HG03196 (cell line): ENCODE measurements at regions not wholly inside any gene's neighbourhood (a gene's known extent, or its start where the extent isn't known, plus 50 kb on each side); places are given as distances from the start of the nearest gene placed in this dataset.
"Not testable (repeated sequence)": the region's sequence is repeated elsewhere in the genome, so short reads cannot be mapped to it uniquely, and the experiment has no call there.

Experiments
- ATAC-seq: cut with Tn5 transposase; IDR thresholded peaks from one replicate; pipeline ENCODE4 v1.9.1; 2021; ENCODE audit not compliant: unreplicated experiment

DNA sequence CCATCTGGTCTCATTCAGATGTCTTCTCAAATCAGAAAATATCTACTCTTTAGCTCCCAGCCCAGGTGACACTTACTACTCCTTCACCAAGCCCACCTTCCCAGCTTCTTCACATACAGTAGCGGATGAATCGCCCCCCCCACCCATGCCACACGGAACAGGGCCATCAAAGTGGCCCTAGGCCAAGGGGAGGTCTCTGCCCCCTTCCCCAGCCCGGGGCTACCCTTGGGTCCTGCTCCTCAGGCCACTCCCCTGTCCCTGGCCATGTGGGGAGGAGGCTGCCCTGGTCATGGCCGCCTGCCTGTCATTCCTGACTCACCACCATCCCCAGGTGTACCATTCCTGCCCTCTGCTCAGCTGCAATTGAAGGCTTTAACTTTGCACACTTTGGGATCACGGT, 142.8 kb downstream of the NECTIN1 start:
- no peak for ATAC-seq

DNA sequence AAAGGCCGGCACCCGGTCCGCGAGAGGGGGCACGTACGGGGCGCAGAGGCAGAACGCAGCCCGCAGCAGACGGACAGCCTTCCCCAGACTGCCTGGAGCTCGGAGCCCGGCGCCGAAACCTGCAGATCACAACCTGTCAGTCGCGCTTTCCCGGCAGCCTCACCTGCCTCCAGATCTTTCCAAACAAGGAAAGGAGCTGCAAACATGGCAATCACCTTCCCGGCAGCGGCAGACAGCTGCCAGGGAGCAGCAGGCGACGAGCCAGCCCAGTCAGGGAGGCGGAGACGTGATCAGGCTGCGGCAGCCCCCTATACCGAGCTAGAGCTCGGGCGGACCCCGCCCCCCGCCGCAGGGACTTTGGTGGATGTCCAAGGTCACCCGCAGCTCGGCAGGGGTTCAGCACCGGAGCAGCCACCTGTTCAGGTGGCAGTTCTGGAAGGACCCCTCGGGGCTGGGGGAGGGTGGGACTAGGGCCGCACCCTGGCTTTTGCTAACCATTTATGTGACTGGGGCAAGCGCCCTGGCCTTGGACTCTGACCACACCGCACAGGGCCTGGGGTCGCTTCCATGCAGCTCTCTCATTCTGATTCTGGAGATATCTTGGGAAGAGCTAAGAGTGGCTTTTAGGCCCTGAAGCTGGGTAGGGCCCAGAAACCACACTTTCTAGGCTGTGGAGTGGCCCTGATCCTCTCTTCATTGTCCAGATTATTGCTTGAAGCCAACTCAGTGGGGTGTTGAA, 143.8 kb downstream of the NECTIN1 start:
- no peak for ATAC-seq

DNA sequence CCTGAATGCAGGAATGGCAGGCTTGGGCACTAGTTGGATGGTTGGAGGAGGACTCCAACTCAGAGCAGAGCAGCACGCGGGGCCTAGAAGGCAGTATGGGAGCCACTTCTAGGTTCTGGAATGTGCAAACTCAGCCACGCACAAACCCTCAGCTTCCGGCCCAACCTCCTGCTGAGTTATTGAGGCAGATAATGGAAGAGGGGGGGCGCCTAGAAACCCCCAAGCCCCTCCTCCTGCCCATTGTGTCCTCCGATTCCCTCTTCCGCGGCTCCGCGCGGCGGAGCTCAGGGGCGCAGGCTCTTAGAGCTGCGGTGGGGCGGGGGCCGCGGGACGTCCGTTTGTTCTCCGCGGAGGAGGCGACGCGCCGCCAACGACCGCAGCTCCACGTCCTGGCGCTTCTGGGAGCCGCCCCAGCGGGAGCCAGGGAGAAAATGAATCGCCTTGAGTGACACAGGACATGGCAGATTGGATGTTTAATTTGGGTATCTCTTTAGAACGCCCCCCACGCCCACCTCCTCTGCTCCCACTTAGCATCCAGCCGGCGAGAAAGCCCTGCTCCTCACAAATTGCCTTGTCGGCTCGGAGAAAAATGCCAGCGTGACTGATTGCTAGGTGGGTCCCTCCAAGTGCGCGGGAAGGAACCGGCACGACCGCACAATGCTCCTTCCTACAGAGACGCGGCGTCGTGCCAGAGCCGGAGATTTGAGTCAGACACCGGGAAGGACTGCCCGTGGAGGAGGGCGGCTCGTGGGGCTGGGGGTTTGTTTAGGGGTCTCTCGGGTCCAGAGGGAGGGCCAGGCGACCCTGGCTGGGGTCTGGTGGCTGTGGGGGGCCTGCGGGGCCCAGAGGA, 144.6 kb downstream of the NECTIN1 start:
- no peak for ATAC-seq

DNA sequence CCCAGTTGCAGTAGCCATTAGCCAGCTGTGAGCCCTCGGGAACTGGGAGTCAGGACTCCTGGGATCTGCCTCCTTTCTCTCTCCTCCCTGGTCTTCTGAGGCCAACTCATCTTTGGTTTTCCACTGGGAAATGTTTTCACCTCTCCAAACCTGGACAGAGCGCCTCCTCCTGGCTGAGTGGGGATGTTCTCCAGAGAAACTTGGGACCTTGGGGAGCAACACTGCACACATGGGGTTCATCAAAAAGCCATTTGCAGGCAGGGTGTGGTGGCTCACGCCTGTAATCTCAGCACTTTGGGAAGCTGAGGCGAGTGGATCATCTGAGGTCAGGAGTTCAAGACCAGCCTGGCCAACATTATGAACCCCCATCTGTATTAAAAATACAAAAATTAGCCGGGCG, 145.4 kb downstream of the NECTIN1 start:
- ATAC-seq, result no peak

DNA sequence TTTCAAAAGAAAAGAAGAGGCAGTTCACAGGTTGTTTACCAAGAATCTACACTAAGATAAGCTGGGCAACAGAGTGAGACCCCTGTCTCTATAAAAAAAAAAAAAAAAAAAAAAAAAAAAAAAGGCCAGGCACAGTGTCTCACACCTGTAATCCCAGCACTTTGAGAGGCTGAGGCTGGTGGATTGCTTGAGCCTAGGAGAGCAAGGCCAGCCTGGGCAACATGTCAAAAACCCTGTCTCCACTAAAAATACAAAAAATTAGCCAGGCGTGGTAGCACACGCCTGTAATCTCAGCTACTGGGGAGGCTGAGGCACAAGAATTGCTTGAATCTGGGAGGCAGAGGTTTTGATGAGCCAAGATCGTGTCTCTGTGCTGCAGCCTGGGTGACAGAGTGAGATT, 147.6 kb downstream of the NECTIN1 start:
- not testable (repeated sequence) for ATAC-seq

DNA sequence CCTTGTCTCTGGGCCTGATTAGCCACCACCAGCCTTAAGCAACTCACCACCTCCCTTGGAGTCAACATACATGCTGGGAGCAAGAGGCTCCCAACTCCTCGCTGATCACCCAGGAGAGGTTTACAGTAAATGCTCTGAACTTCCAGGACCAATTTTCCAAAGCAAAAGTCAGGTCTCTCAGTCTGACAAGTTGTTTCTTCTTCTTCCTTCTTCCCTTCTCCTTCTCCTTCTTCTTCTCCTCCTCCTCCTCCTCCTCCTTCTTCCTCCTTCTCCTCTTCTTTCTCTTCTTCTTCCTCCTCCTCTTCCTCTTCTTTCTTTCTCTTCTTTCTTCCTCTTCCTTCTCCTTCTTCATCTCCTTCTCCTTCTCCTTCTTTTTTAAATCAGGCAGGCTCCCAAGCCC, 148.2 kb downstream of the NECTIN1 start:
- no peak for ATAC-seq

DNA sequence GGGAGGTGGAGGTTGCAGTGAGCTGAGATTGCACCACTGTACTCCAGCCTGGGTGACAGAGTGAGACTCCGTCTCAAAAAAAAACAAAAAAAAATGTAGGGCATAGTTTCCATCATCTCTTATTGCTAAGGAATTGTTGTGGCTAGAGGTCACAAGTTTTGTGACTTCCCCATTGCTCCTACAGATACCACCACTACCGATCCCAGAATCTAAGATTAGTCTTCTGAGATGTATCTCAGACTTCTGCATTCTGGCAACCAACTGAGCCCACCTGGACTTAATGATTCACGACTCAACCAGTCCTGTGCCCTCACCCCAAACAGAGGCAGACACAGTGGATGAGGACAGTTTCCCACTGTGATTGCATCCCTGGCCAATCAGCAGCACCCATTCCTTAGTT, 148.9 kb downstream of the NECTIN1 start:
- ATAC-seq, result no peak

DNA sequence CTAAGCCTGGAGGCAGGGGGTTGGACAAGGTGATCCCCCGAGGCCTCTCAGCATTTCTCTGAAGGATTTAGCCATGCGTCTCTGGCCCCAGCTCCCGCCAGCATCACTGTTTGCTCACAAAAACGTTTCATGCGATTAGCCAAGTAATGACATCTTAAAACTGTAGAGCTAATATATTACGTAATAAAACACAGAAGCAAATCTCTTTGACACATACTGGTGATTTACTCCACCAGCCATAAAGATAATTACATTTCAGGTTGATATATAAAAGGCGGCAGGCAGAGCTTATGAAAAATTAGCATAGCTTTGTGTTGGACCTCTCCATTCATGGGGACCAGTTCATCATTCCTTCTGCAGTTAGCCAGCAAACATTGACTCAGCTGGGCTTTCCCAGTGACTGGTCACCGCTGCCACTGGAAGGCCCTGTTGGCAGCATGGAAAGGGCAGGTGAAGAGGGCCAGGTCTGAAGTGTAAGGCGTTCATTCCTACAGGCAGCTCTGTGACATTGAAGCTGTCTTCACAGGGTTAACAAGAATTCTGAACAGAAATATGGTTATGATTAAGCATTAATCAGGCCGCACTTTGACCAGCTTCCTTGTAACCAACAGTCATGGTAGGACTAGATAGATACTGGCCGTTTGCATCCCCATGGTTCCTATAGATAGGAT, 150.3 kb downstream of the NECTIN1 start:
- ATAC-seq, result no peak

DNA sequence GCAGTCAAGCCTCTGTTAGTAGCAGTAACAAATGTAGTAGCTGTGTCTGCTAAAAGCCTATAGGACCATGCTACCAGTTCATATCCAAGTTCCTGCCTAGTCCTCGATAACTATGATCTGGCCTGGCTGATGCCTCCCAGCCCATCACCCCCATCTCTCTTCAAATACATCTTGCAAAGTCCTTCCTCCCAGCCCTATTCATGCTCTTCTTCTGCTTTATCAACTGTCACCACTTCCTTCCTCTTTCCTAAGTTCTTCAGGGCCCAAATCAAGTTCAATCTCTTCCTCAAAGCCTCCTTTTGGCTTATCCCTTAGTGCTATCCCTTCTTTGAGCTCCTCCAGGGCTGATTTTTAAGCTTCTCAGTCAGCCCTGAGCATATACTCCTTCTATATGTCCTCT, 150.9 kb upstream of the THY1 start:
- ATAC-seq, result no peak

DNA sequence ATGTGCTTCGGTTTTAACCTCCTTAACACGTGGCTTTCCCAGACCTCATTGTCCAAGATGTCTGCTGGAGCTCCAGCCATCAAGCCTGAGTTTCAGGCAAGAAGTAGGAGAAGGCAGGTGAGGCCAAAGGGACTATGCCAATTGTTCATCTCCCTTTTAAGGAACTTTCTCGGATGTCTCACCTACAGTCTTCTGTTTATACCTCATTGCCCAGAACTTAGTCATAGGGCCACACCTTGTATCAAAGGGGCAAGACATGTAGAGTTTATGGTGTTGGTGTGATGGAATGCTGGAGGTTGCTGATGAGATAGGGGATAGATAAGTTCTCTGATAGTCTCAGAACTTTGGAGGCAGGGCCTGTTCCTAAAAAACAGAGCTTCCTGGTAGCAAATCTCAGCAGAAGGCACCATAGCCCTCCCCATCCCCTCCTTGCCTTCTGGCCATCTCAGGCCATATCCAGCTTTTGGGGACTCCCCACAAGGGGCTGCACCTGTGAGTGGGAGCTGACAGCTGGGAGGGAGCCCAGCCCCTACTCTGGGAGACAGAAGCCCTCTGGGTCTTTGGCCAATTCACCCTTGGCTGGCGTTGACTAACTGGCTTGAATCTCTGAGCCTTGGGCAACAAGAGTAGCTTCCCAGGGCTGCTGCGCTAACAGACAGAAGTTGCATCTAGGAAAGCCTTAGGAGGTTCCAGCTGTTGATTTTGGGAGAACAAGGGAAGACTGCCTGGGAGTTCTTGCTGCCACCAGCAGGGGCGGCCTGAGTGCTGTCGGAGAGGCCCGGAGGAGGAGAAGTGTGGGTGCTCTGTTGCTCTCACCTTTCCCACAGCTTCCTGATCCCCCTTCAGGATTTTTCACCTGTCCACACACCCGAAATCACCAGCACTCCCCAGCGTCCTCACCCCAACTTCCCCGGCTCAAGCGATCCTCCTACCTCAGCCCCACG, 149.8 kb upstream of the THY1 start:
- no peak for ATAC-seq

DNA sequence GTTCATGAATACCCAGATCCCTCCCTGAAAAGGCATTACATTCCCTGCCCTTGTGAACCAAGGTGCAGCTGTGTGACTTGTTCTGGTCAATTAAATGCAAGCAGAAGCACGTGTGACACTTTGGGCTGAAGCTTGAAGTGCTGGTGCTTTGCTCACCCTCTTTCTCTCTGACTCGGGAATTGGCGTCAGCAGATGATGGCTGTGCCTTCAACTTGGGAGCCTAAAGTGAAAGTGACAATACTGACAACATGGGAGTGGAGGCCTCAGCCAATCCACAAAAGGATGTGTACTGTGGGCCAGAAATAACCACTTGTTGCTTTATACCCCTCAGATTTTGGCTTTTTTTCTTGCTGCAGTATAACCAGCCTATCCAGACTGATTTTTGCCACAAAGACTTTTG, 148.3 kb upstream of the THY1 start:
- no peak for ATAC-seq

DNA sequence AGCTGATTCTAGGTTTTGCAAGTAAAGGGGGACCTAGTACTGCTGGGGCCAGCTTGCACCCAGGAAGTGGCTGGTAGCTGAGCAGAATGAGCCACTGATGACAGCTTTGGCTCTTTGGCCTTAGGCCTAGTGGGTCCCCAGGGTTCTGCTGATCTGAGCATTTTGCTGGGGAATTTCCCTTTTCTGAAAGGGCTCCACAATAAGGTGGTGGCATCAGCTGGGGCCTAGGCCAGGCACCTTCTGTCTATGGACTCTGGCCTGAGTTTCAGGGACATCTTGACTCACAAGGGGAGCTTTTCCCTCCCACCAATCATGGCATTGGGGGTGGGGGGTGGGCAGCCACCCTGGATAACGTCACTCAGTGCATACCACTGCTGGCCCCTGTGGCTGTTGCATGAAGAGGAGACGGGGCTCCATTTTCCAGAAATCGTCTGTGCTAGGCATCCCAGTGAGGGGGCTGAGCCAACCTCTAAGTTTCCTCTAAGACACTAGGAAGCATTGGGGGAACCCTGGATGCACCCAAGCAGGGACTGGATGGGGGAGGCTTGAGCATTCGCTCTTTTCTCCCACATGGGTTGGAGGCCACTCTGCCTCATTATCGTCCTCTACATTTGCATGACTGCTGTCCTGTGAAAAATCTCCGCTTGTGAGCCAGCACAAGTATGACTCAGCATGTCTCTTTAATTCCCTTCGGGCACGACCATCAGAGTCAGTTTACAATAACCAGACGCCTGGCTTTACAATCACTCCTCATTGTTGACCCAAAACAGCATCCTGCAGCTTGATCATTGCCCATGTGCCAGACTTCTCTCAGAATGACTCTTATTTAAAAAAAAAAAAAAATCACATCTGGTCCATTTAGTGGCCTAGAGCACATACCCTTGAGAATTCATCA, 145.0 kb upstream of the THY1 start:
- peak; percentile 73 for ATAC-seq

DNA sequence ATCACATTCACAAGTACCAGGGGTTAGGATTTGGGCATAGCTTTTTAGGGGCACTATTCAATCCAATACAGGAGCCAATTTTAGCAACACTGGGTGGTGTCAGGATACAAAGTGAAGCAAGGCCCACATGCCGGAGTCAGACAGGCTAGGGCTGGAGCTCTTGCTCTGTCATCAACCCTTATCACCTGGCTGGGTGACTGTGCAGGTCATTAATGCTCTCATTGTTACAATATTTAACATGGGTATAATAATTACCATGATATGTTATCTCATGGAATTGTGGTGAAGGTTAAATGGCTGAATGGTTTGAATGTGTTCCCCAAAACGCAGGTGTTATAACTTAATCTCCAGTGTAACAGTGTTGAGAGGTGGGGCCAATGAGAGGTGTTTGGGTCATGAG, 143.3 kb upstream of the THY1 start:
- ATAC-seq, result no peak

DNA sequence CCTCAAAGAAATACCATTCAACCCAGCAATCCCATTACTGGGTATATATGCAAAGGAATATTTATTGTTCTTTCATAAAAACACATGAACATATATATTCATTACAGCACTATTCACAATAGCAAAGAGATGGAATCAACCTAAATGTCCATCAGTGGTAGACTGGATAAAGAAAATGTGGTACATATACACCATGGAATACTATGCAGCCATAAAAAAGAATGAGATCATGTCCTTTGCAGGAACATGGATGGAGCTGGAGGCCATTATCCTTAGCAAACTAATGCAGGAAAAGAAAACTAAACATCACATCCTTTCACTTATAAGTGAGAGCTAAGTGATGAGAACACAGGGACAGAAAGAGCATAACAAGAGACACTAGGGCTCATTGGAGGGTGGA, 142.7 kb upstream of the THY1 start:
- ATAC-seq, result not testable (repeated sequence)

DNA sequence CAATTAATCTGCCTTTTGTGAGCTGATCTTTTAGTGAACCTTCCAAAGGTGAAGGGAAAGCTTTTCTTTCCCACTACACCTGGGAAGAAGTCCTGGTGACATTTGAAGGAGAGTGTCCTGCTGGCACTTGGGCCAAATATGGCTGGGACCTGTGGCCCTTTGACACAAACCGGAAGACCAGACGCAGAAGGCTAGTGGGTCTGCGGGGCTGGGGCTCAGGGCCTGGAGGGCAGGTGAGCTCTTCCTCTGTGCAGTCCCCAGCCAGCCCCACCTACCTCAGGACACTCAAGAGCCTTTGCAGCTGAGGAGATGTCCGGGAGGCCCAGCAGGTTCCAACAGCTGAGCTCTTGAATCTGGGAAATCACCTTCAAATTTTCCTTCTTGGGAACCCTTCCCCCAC, 138.0 kb upstream of the THY1 start:
- ATAC-seq, result no peak

DNA sequence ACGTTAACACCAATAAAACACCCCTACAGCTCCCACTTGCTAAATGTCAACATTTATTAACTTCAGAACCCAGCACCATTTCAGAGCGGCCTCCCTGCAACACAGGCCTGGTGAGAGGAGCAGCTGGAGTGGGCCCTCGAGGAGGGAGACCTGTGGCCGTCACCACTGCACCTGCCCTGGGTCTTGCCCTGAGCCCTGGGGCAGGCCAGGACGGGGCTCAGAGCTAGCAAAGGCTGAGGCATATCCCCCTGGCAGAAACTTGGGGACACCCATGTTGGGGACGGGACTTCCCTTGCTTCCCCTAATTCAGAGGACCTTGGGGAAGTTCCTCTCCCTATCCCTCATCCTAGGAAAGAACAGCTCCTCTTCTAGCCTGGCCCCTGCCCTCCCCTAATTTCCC, 137.3 kb upstream of the THY1 start:
- ATAC-seq, result no peak

DNA sequence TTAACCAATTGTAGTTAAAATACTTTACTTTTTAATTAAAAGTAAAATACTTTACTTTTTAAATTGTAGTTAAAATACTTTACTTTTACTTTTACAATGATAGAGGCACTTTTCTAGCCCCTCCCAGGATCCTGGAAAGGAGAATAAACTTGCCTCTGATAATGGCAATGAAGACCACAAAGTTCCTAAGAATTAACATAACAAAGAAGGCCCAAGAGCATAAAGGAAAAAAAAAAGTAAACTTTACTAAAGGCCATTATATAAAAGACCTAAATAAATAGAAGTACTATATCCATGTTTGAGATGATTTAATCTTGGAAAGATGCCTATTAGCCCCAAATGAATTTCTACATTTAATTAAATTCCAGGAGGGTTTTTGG, 129.1 kb upstream of the THY1 start:
- ATAC-seq, result no peak

DNA sequence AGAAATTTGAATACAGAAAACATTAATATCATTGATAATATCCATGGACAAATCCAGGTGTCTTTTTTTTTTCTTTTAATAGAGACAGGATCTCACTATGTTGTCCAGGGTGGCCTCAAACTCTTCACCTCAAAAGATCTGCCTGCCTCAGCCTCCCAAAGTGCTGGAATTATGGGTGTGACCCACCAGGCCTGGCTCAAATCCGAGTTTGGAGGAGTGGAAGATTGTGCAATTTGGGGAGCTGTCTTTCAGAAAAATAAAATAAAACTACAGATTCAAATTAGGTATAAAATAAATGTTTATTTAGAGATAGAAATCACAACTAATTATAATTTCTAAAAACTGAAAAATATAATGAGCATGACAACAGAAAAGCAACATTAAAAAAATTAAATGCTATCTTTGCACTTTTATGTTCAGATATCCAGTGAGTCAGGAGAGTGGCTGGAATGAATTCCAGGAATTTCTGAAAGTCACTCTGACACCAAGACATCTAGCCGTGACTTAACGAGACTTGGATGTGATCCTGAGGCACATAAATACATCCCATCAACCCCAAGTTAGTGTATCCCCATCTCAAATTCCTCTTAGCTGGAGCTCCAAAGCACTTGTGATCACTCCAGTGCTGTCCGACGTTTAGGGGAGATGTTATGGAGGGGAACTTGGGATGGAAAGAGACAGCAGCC, 128.6 kb upstream of the THY1 start:
- ATAC-seq, result no peak

DNA sequence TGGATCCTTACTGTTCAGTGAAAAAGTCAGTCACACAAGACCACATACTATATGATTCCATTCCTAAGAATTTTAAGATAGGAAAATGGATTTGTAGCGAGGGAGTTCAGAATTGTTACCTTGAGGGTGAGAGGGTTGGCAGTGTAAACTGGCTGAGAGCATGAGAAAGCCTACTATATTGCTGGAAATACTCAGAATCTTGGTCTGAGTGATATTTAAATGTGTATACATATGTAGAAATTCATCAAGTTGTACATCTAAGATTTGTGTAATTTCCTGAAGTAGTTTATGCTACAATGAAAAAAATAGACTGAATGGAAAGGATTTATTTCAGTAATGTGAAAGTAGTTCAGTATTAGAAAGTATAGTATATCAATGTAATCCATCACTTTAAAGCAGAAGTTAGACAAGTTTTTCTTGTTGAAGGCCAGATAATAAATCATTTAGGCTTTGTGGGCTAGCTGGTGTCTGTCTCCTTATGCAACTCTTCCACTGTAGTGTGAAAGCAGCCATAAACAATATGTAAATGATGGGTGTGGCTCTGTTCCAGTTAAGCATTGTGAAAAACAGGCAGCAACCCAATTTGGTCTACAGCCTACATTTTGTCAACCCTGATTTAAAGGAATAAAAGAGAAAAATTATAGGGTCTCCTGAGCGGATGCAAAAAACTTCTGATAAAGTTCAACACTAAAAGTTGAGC, 127.2 kb upstream of the THY1 start:
- no peak for ATAC-seq
